H9 (cell line): ENCODE measurements at regions not wholly inside any gene's neighbourhood (a gene's known extent, or its start where the extent isn't known, plus 50 kb on each side); places are given as distances from the start of the nearest gene placed in this dataset.

Source experiments
- DNase-seq: peaks from one replicate; pipeline ENCODE4 v3.0.0-alpha.2; 2017
- H2AFZ ChIP-seq: one replicate; pipeline ENCODE4 v1.6.1; 2013; ENCODE audit warnings: mild to moderate bottlenecking, low read length, control low read depth, moderate library complexity
- H2AK5ac ChIP-seq: 2 replicates; pipeline ENCODE4 v1.6.1; 2013; ENCODE audit warnings: low read length, control low read depth, mixed read lengths; ENCODE audit not compliant: insufficient read length
- H2BK120ac ChIP-seq: one replicate; pipeline ENCODE4 v1.6.1; 2013; ENCODE audit warnings: low read depth, mild to moderate bottlenecking, low read length, control low read depth, inconsistent platforms; ENCODE audit not compliant: poor library complexity, severe bottlenecking
- H2BK12ac ChIP-seq: 2 replicates; pipeline ENCODE4 v1.6.1; 2013; ENCODE audit warnings: low read length, control low read depth, mixed read lengths, low read depth; ENCODE audit not compliant: insufficient read length
- H2BK15ac ChIP-seq: 2 replicates; pipeline ENCODE4 v1.6.1; 2013; ENCODE audit warnings: low read depth, low read length, control low read depth
- H2BK20ac ChIP-seq: one replicate; pipeline ENCODE4 v1.6.1; 2013; ENCODE audit warnings: low read depth, mild to moderate bottlenecking, low read length, control low read depth, inconsistent platforms; ENCODE audit not compliant: poor library complexity, severe bottlenecking
- H2BK5ac ChIP-seq: 2 replicates; pipeline ENCODE4 v1.6.1; 2013; ENCODE audit warnings: low read length, control low read depth, mixed read lengths; ENCODE audit not compliant: insufficient read length
- H3K14ac ChIP-seq: 2 replicates; pipeline ENCODE4 v1.6.1; 2013; ENCODE audit warnings: low read length, control low read depth; ENCODE audit not compliant: insufficient read depth
- H3K18ac ChIP-seq: 2 replicates; pipeline ENCODE4 v1.6.1; 2013; ENCODE audit warnings: low read depth, mild to moderate bottlenecking, mixed read lengths, low read length, control low read depth; ENCODE audit not compliant: insufficient read length
- H3K23ac ChIP-seq: 2 replicates; pipeline ENCODE4 v1.6.1; 2013; ENCODE audit warnings: low read length, control low read depth, mixed read lengths, low read depth; ENCODE audit not compliant: insufficient read length
- H3K23me2 ChIP-seq: 2 replicates; pipeline ENCODE4 v1.6.1; 2013; ENCODE audit warnings: low read depth, mild to moderate bottlenecking, mixed read lengths, low read length, control low read depth; ENCODE audit not compliant: insufficient read length, poor library complexity, severe bottlenecking
- H3K27ac ChIP-seq: 2 replicates; pipeline ENCODE4 v1.5.1; 2013; ENCODE audit warnings: low read length, control low read depth, mixed read lengths, low read depth; ENCODE audit not compliant: insufficient read length
- H3K27me3 ChIP-seq: 2 replicates; pipeline ENCODE4 v1.6.1; 2013; ENCODE audit warnings: low read length, control low read depth, inconsistent platforms; ENCODE audit not compliant: insufficient read depth
- H3K4ac ChIP-seq: 2 replicates; pipeline ENCODE4 v1.6.1; 2013; ENCODE audit warnings: low read depth, mild to moderate bottlenecking, control low read depth, inconsistent platforms, low read length, moderate library complexity
- H3K4me1 ChIP-seq: 2 replicates; pipeline ENCODE4 v1.6.1; 2013; ENCODE audit warnings: low read length, control low read depth, inconsistent platforms; ENCODE audit not compliant: insufficient read depth
- H3K4me2 ChIP-seq: 2 replicates; pipeline ENCODE4 v1.6.1; 2013; ENCODE audit warnings: low read length, control low read depth, mixed read lengths; ENCODE audit not compliant: insufficient read length, insufficient read depth
- H3K56ac ChIP-seq: 2 replicates; pipeline ENCODE4 v1.6.1; 2013; ENCODE audit warnings: low read depth, mild to moderate bottlenecking, mixed read lengths, low read length, control low read depth; ENCODE audit not compliant: insufficient read length
- H3K79me1 ChIP-seq: 2 replicates; pipeline ENCODE4 v1.6.1; 2013; ENCODE audit warnings: low read depth, mild to moderate bottlenecking, moderate library complexity, low read length, control low read depth, inconsistent platforms; ENCODE audit not compliant: insufficient read depth, poor library complexity, severe bottlenecking
- H3K79me2 ChIP-seq: 2 replicates; pipeline ENCODE4 v1.6.1; 2013; ENCODE audit warnings: low read length, control low read depth, inconsistent platforms; ENCODE audit not compliant: insufficient read depth
- H3K9ac ChIP-seq: 2 replicates; pipeline ENCODE4 v1.6.1; 2013; ENCODE audit warnings: low read length, control low read depth, mixed read lengths; ENCODE audit not compliant: insufficient read length; ENCODE audit errors: extremely low read depth
- H3K9me3 ChIP-seq: one replicate; pipeline ENCODE4 v1.6.1; 2013; ENCODE audit warnings: low read depth, low read length, inconsistent platforms; ENCODE audit not compliant: control insufficient read depth
- H3T11ph ChIP-seq: one replicate; pipeline ENCODE4 v1.6.1; 2013; ENCODE audit warnings: mild to moderate bottlenecking, low read length, control low read depth, inconsistent platforms
- H4K20me1 ChIP-seq: one replicate; pipeline ENCODE4 v1.6.1; 2013; ENCODE audit not compliant: control insufficient read depth, insufficient read length, insufficient read depth
- H4K5ac ChIP-seq: 2 replicates; pipeline ENCODE4 v1.6.1; 2013; ENCODE audit warnings: low read depth, mild to moderate bottlenecking, mixed read lengths, low read length, control low read depth; ENCODE audit not compliant: insufficient read length
- H4K8ac ChIP-seq: replicated peaks from 2 replicates; pipeline ENCODE4 v1.6.1; 2013; ENCODE audit warnings: low read length, control low read depth, mixed read lengths, low read depth; ENCODE audit not compliant: insufficient read length
- H4K91ac ChIP-seq: 2 replicates; pipeline ENCODE4 v1.6.1; 2013; ENCODE audit warnings: low read depth, mild to moderate bottlenecking, moderate library complexity, mixed read lengths, low read length, control low read depth; ENCODE audit not compliant: insufficient read length
- H3K27ac Mint-ChIP-seq, 3 experiments: 2 replicates in 2 of 3; 3 replicates in 1 of 3; pipeline ENCODE4 v1.8.0; 2020 to 2021; ENCODE audit warnings: mixed read lengths in 3 of 3, mild to moderate bottlenecking in 1 of 3, moderate library complexity in 1 of 3
- H3K27me3 Mint-ChIP-seq: 2 replicates; pipeline ENCODE4 v1.8.0; 2021; ENCODE audit warnings: low read depth, mild to moderate bottlenecking, moderate library complexity, mixed read lengths
- H3K36me3 Mint-ChIP-seq, 3 experiments: 2 replicates in 2 of 3; 3 replicates in 1 of 3; pipeline ENCODE4 v1.8.0; 2020 to 2021; ENCODE audit warnings: low read depth in 3 of 3, mixed read lengths in 3 of 3; ENCODE audit not compliant: insufficient read depth in 1 of 3
- H3K4me1 Mint-ChIP-seq, 2 experiments: 2 replicates each; pipeline ENCODE4 v1.8.0; 2020; ENCODE audit warnings: mixed read lengths in 2 of 2
- H3K4me3 Mint-ChIP-seq, 2 experiments: 2 replicates in 1 of 2; 3 replicates in 1 of 2; pipeline ENCODE4 v1.8.0; 2020 to 2021; ENCODE audit warnings: mild to moderate bottlenecking in 2 of 2, mixed read lengths in 2 of 2, moderate library complexity in 1 of 2
- H3K9me3 Mint-ChIP-seq, 2 experiments: 2 replicates in 1 of 2; 3 replicates in 1 of 2; pipeline ENCODE4 v1.8.0; 2020; ENCODE audit warnings: mild to moderate bottlenecking in 2 of 2, mixed read lengths in 2 of 2, moderate library complexity in 1 of 2
- CTCF ChIP-seq: fragments of 200-600 bp; sonication (generic); conservative IDR thresholded peaks from 3 replicates; pipeline ENCODE4 v1.8.0; 2021; ENCODE audit warnings: antibody characterized with exemption, mild to moderate bottlenecking
- WGBS: extraction: QIAGEN DNeasy Blood & Tissue Kit; methylation state at CpG from one replicate; pipeline ENCODE4 v1.1.7; 2013; ENCODE audit warnings: missing lambda C conversion rate, low lambda C conversion rate, mixed read lengths; ENCODE audit not compliant: insufficient read length; ENCODE audit errors: extremely low coverage; 5-methylcytosine and 5-hydroxymethylcytosine counted together

DNA sequence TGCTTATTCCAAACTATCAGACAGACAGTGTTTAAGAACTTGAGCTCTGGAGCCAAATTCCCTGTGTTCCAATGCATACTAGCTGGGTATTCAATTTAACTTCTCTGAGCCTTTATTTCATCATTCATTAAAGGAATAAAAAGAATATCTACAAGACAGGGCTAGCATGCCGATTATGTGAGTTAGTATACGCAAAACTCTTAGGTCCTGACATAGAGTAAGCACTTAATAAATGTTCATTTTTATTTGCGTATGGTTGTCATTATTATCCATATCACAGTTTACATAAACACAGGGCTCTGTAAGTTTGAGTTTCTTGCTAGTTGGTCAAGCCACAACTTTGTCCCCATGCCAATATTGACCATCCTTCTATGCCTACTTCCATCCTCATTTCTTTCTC lies 161.5 kb downstream of the NUAK1 start:
- H3K4me1 ChIP-seq: peaks cover 3% of the 10 kb centered on the region; the same call in 1 of the 2 replicates
- no peak overlapping the region for H3K4me3 Mint-ChIP-seq
- H3K23ac ChIP-seq: no peak overlapping the region
- no peak overlapping the region for H2BK12ac ChIP-seq
- H3T11ph ChIP-seq: no peak overlapping the region
- H4K5ac ChIP-seq: no peak overlapping the region
- H3K27me3 Mint-ChIP-seq: no peaks in the 10 kb centered on the region
- WGBS: no CpG with 5 or more reads among the region's 3 CpGs
- no peak for DNase-seq
- TF ChIP-seq CTCF: no peak
- H3K23me2 ChIP-seq: no peaks in the 10 kb centered on the region
- peaks cover 7 to 10% of the 10 kb centered on the region in 2 experiments for H3K4me1 Mint-ChIP-seq
- no peak overlapping the region for H4K91ac ChIP-seq
- no peak overlapping the region for H2BK20ac ChIP-seq
- H3K79me2 ChIP-seq: no peaks in the 10 kb centered on the region
- H3K9ac ChIP-seq: no peak overlapping the region
- no peak overlapping the region for H2BK5ac ChIP-seq
- no peak overlapping the region for H3K56ac ChIP-seq
- H3K27ac ChIP-seq: no peak overlapping the region
- H2BK15ac ChIP-seq: no peak overlapping the region
- no peaks in the 10 kb centered on the region for H3K9me3 ChIP-seq
- H3K4ac ChIP-seq: no peak overlapping the region
- no peaks in the 10 kb centered on the region for H3K27me3 ChIP-seq
- no peaks in the 10 kb centered on the region for H3K79me1 ChIP-seq
- H4K8ac ChIP-seq: no peak overlapping the region
- no peak overlapping the region for H3K27ac Mint-ChIP-seq
- H2BK120ac ChIP-seq: no peak overlapping the region
- no peak overlapping the region for H2AFZ ChIP-seq
- H3K36me3 Mint-ChIP-seq: no peaks in the 10 kb centered on the region
- H3K14ac ChIP-seq: no peak overlapping the region
- no peaks in the 10 kb centered on the region for H4K20me1 ChIP-seq
- H3K9me3 Mint-ChIP-seq: no peaks in the 10 kb centered on the region
- no peak overlapping the region for H3K4me2 ChIP-seq
- H2AK5ac ChIP-seq: no peak overlapping the region
- no peak overlapping the region for H3K18ac ChIP-seq
